ENCODE measurements at regions not wholly inside any gene's neighbourhood (a gene's known extent, or its start where the extent isn't known, plus 50 kb on each side); places are given as distances from the start of the nearest gene placed in this dataset.

DNA sequence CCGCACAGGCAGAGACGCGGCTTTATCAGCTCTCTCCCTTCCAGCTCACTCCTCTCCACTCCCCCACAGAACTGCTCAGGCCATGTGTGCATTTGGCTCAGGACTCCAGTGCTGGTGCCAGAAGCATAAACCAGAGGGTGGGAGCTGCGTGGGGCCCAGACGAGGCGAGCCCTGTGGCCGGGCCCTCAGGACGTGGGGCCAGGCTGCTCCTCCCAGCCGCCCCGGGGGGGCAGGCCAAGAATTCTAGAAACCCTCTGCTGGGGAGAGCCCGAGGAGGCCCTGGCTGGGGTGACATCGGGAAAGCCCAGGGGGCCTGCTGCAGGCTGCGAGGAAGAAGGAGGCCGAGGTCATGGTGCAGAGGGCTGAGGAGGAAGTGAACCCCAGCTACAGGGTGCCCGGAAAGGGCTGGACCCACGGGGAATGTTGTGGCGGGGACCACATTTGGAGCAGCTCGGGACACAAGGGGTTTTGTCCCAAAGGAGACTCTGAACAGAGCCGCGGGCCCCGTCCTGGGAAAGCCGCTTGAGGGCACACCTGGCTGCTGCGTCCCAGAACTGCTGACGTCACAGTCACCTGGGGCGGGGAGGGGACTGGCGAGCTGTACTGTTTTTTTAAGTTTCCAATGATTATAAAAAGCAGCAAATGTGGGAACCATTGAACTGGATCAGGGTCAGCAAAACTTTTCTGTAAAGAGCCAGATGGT is 107.1 kb downstream of the BANF2 start:
- H3K27me3 ChIP-seq (replicated peaks in 1 of 7), result no peaks in the 10 kb centered on the region
- H3K9me3 ChIP-seq, result no peaks in the 10 kb centered on the region
- peak overlapping the region in 6 of 8 donors; percentile 9 to 66 (median 60) for H3K27ac ChIP-seq
- TF ChIP-seq POLR2AphosphoS5 (IDR thresholded peaks at IDR 0.05) (peak; percentile 55 to 69 (median 68)), POLR2A (IDR thresholded peaks at IDR 0.05) (no peak)
- TF ChIP-seq, protein P1, sequence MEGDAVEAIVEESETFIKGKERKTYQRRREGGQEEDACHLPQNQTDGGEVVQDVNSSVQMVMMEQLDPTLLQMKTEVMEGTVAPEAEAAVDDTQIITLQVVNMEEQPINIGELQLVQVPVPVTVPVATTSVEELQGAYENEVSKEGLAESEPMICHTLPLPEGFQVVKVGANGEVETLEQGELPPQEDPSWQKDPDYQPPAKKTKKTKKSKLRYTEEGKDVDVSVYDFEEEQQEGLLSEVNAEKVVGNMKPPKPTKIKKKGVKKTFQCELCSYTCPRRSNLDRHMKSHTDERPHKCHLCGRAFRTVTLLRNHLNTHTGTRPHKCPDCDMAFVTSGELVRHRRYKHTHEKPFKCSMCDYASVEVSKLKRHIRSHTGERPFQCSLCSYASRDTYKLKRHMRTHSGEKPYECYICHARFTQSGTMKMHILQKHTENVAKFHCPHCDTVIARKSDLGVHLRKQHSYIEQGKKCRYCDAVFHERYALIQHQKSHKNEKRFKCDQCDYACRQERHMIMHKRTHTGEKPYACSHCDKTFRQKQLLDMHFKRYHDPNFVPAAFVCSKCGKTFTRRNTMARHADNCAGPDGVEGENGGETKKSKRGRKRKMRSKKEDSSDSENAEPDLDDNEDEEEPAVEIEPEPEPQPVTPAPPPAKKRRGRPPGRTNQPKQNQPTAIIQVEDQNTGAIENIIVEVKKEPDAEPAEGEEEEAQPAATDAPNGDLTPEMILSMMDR (IDR thresholded peaks at IDR 0.05 in 8 of 11, conservative IDR thresholded peaks at IDR 0.05 in 3 of 11), result no peak
- WGBS, 5 donors, result 66 to 80% (median 68%) methylated on average over 21 to 26 of the region's 26 CpGs
- H3K4me3 ChIP-seq, result no peak overlapping the region
- H3K36me3 ChIP-seq, result no peaks in the 10 kb centered on the region
- no peak for DNase-seq
- intact Hi-C loops (cut with DNase I; ENCODE audit: low total_unique reads), result no loop called here
- peaks cover 0 to 46% (median 4%) of the 10 kb centered on the region in 6 donors for H3K4me1 ChIP-seq

DNA sequence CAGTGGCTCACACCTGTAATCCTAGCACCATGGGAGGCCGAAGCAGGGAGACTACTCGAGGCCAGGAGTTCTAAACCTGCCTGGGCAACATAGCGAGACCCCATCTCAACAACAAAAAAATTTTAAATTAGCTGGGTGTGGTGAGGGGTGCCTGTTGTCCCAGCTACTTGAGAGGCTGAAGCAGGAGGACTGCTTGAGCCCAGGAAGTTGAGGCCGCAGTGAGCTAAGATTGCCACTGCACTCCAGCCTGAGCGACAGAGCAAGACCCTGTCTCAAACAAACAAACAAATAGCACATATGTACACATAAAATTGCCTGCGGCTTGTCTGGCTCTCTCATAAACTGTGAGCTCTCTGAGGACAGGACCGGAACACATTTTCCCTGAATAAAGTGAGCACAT is 106.3 kb downstream of the BANF2 start:
- 89 to 94% (median 92%) methylated on average over 7 of the region's 7 CpGs for WGBS, 5 donors
- no peaks in the 10 kb centered on the region for H3K27me3 ChIP-seq (replicated peaks in 1 of 7)
- no peak overlapping the region for H3K4me3 ChIP-seq
- H3K9me3 ChIP-seq, result no peaks in the 10 kb centered on the region
- TF ChIP-seq, protein P1 (IDR thresholded peaks at IDR 0.05 in 8 of 11, conservative IDR thresholded peaks at IDR 0.05 in 3 of 11), result no peak
- TF ChIP-seq POLR2AphosphoS5 (IDR thresholded peaks at IDR 0.05) (no peak), POLR2A (IDR thresholded peaks at IDR 0.05) (no peak)
- peaks cover 0 to 38% (median 4%) of the 10 kb centered on the region in 6 donors for H3K4me1 ChIP-seq
- intact Hi-C loops (cut with DNase I; ENCODE audit: low total_unique reads), result no loop called here
- no peaks in the 10 kb centered on the region for H3K36me3 ChIP-seq
- no peak for DNase-seq
- peak overlapping the region in 6 of 8 donors; percentile 13 to 66 (median 60) for H3K27ac ChIP-seq

DNA sequence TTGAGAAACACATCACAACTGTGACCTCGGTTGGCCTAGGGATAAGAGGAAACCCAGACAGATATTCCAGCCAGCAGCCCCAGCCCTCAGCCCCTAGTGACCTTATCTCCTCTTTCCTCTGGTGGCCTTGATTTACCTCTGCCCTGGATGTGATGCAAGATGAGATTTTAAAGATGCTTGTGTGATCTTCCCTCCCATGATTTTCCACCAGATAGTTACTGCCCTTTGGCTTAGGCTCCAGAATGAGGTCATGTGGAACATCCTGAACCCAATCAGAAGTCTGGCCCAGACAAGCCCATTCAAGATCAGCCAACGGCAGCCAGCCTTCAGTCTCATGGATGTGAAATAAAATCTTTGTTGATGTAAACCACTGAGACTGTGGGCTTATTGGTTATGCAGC is 104.0 kb downstream of the BANF2 start:
- Histone ChIP-seq H3K27me3 (replicated peaks in 1 of 7) (no peaks in the 10 kb centered on the region), H3K4me3 (no peak overlapping the region), H3K9me3 (peaks cover 0 to 7% (median 0%) of the 10 kb centered on the region in 8 donors), H3K27ac (no peak overlapping the region), H3K4me1 (peaks cover 0 to 29% (median 4%) of the 10 kb centered on the region in 6 donors), H3K36me3 (no peaks in the 10 kb centered on the region)
- intact Hi-C loops (cut with DNase I; ENCODE audit: low total_unique reads), result no loop called here
- no peak for DNase-seq
- TF ChIP-seq POLR2AphosphoS5 (IDR thresholded peaks at IDR 0.05), result no peak
- TF ChIP-seq, protein P1 (IDR thresholded peaks at IDR 0.05 in 8 of 11, conservative IDR thresholded peaks at IDR 0.05 in 3 of 11), result no peak
- no peak for TF ChIP-seq POLR2A (IDR thresholded peaks at IDR 0.05)
- 67 to 89% (median 77%) methylated on average over 2 of the region's 2 CpGs for WGBS, 5 donors

DNA sequence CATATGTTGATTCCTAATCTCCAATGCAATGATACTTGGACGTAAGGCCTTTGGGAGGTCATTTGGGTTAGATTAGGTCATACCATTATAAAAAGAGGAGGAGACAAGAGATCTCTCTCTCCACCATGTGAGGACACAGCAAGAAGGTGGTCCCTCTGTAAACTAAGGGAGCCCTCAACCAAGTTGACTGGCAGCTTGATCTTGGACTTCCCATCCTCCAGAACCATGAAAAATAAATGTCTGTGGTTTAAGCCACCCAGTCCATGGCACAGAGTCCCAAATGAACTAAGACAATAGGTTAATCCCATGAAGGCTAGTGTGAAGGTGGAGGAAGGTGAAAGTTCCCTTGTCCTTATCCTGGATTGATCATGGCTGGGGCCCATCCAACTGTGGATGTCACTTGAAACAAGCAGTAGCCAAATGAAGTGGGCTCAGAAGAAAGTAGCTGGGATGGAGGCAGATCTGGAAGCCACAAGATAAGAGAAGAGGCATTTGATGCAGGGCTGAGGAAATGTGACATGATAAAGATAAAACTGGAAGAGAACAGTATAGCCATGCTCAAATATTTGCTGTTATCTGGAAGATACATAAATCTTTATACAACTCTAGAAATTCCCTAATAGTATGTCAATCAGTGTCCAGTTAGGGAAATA is 99.9 kb downstream of the BANF2 start:
- H3K9me3 ChIP-seq, result peaks cover 0 to 7% (median 0%) of the 10 kb centered on the region in 8 donors
- H3K4me1 ChIP-seq, result peaks cover 0 to 16% (median 12%) of the 10 kb centered on the region in 6 donors
- H3K27me3 ChIP-seq (replicated peaks in 1 of 7), result no peaks in the 10 kb centered on the region
- DNase-seq, result no peak
- no peaks in the 10 kb centered on the region for H3K36me3 ChIP-seq
- intact Hi-C loops (cut with DNase I; ENCODE audit: low total_unique reads), result no loop called here
- H3K4me3 ChIP-seq, result no peak overlapping the region
- 53 to 97% (median 84%) methylated on average over 1 of the region's 1 CpG for WGBS, 5 donors
- no peak overlapping the region for H3K27ac ChIP-seq
- TF ChIP-seq, protein P1 (IDR thresholded peaks at IDR 0.05 in 8 of 11, conservative IDR thresholded peaks at IDR 0.05 in 3 of 11), result no peak
- TF ChIP-seq POLR2AphosphoS5 (IDR thresholded peaks at IDR 0.05), result no peak
- no peak for TF ChIP-seq POLR2A (IDR thresholded peaks at IDR 0.05)
